ENCODE measurements at regions not wholly inside any gene's neighbourhood (a gene's known extent, or its start where the extent isn't known, plus 50 kb on each side); places are given as distances from the start of the nearest gene placed in this dataset.
"Not testable (repeated sequence)": the region's sequence is repeated elsewhere in the genome, so short reads cannot be mapped to it uniquely, and the experiment has no call there.

DNA sequence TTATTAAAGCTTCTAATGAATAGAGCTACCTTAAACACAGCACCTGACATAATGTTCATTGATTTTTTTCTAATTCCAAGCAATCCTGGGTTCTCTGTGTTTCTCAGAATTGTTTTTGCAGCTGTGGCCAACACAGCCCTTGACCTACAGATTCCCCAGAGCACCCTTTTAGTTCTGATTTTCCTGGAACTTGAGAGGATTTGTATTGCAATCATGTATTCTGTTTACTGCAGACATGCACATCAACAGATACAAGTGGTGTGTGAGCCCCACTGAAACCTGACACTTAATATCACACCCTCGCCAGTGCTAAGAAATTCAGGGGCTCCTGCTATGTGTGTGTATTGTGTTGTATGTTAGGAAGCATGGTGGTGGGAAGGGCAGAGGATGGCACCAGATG lies 344.2 kb upstream of the POM121L12 start:
- no peak for DNase-seq

DNA sequence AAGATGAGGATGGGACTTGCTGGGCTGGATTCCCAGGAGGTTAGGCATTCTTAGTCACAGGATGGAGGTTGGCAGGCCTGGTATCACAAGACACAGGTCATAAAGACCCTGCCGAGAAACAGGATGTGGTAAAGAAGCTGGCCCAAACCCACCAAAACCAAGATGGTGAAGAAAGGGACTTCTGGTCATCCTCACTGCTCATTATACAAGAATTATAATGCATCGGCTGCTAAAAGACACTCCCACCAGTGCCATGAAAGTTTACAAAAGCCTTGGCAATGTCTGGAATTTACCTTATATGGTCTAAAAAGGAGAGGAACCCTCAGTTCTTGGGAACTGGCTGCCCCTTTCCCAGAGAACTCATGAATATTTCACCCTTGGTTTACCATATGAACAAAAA lies 345.5 kb upstream of the POM121L12 start:
- DNase-seq = no peak

DNA sequence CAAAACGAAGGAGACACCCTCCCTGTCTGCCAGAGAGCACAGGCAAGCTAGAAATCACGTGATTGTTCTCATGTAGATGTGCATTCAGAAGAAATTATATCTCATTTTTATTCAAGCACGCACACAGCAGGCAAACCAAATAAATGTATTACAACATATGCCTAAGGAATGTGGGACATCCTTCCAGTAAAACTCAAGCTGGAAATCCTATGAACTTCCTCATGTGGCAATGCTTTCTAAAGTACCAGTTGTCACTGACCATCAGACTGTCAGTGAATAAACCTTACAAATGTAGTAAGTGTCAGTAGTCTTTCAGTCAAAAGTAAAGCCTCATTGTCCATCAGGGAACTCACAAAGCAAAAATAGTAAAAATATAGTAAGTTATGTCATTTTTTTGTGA lies 350.1 kb upstream of the POM121L12 start:
- no peak for DNase-seq

DNA sequence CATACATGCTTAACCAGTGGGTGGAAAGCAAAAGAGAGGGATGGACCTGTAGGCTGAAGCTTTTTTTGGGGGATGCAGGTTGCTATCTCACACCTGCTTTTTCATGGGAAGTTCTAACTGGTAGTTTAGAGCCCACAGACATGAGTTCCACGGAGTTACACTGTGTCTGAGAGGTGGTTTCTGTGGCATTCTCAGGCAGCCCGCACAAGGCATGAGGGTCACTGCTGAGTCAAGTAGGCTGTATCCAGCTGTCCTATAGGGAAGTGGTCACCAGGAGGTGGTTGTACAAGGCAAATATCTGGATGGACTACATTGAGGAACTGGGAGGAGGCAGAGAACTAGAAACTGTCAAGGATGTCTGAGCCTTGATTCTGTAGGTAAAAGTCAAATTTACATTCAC lies 351.0 kb upstream of the POM121L12 start:
- no peak for DNase-seq

DNA sequence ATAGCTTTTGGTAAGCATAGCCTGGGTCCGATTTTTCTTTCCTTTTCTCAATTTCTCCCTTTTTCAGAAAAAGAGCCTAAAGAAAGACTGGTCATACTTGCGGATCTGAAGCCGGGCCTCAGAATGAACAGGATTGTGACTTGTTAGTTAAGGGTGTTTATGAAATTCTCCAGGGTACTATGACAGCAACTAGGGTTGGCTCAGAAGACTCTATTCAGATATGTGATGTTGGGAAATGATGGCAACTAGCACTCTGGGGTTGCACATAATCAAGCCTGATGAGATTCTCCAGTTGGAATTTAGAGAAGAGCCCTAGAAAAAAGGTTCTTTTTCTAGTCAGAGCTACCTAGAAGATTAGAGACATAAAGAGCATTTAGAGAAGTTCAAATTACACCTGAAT lies 352.4 kb upstream of the POM121L12 start:
- no peak for DNase-seq

DNA sequence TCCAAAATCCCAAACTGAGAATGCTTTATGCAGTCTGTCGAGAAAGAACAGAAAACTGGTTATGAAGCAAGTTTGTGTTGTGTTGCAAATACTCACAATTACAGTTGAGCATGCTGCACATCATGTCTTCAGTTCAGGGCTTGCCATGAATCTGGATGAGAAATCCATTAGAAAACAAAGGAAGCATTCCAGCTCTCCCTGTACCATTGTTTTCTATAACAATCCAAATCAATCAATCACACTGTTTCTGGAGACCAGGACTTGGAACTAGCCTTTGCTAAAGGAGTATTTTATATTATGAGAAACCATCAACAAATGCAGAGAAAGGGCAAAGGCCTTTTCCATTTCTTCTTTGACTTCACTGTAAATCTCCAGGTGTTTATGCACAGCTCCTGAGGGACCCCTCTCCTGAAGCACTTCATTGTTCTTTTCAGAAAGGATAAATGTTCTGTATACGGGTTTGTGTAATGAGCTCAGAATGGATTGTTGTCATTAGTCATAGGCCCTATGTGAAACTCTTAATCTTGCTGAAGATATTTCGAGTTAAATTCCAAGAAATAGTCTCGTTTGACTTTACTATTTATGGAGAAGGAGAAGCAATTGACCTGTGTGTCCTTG lies 364.7 kb upstream of the POM121L12 start:
- no peak for DNase-seq

DNA sequence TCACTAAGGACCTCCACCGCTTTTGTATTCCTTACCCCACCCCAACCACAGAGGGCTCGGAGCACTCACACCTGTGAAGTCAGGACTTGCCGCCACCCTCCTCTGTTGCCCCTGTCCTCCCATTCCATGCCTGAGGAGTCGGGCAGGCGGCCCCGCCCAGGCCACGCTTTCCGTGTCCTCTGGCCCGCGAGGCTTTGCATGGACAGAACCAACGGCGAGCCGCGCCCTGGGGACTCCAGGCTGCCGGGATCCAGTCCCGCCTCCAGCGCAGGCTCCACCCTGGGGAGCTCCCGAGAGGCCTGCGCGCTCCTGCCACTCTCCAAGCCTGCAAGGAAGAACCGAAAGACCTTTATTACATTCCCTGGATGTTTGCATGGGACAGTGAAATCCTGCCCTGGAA lies 366.4 kb upstream of the POM121L12 start:
- DNase-seq = no peak

DNA sequence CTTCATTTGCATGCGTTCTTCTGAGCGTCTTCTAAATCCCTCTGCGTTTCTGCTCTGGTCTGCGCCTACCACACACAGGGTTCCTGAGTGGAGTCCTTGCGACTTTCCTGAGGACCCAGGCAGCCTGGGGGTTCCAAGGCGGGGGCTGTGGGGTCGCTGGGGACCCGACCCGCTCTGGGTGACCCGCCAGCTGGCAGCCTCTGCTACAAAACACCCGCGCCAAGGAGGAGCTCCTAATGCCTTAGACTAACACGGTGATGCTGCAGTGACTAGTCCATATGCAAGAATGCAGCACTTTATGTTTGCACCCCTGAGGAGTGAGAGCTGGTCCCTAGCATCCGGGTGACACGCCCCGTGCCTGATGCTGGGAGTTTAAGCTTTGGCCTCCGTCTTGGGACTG lies 367.0 kb upstream of the POM121L12 start:
- DNase-seq = no peak

DNA sequence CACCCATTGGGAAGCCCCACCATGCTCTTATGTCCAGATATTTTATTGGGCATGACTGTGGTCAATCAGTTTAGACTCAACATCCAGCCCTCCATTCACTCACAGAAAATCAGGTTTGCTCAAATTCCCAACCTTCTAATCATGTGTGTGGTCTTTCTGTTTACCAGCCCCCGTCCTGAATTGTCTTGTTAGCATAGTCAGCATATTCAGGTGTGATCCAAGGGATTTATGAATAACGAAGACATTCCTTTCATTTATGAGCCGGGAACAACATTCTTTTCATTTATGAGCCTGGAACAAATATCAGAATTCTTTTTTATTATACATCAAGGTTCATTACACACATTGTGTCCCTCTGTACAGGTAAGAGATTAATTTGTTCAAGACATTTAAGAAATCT lies 376.3 kb upstream of the POM121L12 start:
- DNase-seq = no peak

DNA sequence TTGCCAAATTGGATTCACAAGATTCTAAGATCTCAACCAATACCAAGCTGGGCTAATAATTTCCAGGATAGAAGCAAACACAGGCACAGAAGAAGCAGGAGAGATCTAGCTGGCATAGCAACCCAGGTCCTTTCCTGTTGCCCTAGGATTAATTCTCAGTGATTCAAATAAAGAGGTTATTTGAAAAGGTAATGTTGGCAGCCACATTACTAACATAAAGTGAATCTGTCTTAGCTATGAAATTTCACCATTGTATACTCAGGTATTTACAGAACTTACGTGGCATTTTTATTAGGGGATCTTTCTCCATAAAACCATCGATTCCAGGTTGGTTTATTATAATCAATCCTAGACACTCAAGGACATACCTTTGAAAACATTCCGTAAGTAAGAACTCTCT lies 379.3 kb upstream of the POM121L12 start:
- DNase-seq = no peak

DNA sequence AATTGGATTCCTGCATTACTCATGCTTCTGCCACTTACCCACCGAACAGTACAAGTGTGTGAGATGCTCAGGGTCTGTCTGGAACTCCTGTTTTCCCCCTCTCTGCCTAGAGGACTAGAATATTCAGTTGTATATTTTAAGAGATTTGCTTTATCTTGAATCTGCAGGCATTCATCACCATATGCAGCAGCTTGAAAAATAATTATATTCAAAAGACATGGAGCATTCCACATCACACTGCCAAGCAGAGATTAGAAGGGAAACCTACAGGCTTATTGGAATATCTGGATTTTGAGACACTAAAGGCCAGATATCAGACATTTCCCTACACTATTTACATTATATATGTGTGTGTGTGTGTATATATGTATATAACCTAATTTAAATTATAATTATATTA lies 382.8 kb upstream of the POM121L12 start:
- DNase-seq = no peak

DNA sequence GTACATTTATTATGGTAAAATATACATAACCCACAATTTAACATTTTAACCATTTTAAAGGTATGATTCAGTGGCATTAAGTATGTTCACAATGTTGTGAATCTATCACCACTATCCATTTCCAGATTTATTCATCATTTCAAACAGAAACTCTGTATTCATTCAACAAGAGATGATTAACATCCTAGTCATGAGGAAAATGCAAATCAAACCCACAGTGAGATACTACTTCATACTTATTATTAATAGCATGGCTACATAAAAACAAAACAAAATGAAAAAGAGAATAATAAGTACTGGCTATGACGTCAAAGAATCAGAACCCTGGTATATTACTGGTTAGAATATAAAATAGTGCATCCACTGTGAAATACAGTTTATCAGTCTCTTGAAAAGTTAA lies 386.6 kb upstream of the POM121L12 start:
- no peak for DNase-seq

DNA sequence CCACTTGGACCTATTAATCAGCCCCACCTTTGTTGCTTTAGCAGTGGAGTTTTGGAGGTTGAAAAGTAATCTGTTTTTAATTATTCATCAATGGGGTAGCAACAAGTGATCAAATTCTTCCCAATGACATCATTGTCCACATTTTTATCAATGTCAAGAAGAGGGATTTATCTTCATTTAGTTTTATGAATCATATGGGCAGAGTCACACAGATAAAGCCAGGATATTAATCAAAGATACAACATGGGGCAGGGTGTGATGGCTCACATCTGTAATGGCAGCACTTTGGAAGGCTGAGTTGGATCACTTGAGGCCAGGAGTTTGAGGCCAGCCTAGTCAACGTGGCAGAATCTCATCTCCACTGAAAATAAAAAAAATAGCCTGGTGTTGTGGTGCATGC lies 388.4 kb upstream of the POM121L12 start:
- no peak for DNase-seq

DNA sequence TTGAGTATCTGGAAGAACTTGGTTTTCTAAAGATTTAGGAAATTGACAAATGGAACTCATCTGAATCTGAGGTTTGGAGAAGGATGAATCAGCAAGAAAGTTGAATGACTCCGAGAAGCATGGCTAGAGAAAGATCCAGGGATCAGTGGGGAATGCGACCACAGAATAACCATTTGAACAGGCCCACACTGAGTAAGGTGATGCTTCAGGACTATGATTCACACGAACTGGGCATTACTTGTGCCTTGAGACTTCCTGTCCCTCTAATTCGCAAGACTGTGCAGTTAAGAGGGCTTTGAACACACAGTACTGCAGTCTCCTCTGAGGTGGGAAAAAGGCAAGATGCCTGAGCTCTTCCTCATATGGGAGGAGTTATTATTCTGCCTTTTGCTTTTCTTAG lies 395.5 kb upstream of the POM121L12 start:
- no peak for DNase-seq

DNA sequence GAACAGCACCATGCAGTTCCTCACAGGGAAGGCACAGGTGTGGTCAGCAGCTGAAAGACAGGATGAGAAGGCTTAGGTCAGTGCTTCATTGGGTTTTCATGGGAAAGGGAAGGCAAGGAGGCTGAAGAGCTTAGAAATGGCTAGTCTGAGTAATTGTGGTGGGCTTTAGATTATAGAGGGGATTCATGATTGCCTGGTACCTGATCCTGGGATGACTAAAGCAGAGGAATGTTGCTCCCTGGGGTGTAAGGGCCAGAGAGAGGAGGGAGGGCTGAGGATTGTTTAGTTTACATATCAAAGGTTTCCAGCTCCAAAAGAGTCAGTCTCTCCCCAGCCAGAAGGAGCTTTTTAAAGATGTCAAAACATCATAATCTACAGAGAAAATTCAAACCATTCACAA lies 396.3 kb upstream of the POM121L12 start:
- DNase-seq = no peak

DNA sequence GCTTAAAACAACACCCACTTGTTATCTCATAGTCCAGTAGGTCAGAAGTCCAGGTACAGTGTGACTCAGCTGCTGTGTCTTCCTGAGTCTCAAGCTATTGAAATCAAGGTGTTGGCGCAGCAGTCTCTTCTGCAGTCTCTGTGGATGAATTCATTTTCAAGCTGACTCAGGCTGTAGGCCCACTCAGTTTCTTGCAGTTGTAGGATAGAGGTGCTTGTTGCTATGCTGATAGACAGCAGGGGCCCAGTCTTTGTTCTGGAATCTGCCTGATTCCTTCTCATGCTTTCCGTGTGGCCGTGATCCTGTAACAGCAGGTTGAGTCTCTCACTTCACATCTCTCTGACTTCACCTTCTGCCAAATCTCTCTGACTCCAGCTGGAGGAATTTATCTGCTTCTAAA lies 400.4 kb upstream of the POM121L12 start:
- DNase-seq = no peak

DNA sequence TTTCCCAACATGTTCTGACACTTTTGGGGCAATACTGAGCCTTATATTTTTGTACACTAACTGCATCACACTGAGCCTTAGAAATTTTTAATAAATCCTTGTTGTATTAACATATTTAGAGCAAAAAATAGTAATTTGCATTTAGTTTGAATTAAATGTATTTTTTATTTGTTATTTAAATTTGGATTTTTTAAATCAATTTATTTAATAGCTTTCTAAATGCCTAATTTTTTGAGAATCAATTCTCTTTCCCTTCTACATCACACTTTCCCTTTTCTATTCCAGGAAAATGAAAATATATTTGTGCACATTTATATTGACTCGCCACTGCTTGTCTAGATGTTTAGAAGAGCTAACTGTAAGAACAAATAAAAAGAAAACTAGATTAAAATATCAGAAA lies 414.6 kb upstream of the POM121L12 start:
- DNase-seq = no peak

DNA sequence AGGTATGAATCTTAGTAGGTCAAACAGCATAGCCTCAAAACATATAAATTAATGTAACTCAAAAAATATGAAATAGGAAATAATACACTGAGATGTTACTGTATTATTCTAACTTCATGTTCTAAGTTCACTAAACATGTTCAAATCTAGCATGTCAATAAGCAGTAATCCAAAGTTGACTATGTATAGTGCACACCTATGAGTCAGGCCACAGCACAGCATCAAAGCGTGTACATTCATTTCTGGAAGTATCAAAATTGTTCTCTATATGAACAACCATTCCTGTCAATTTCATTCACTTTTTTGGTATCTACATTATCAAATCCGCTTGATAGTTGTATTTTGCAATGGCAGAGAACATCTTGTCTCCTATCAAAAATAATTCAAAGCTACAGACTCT lies 418.9 kb upstream of the POM121L12 start:
- no peak for DNase-seq

DNA sequence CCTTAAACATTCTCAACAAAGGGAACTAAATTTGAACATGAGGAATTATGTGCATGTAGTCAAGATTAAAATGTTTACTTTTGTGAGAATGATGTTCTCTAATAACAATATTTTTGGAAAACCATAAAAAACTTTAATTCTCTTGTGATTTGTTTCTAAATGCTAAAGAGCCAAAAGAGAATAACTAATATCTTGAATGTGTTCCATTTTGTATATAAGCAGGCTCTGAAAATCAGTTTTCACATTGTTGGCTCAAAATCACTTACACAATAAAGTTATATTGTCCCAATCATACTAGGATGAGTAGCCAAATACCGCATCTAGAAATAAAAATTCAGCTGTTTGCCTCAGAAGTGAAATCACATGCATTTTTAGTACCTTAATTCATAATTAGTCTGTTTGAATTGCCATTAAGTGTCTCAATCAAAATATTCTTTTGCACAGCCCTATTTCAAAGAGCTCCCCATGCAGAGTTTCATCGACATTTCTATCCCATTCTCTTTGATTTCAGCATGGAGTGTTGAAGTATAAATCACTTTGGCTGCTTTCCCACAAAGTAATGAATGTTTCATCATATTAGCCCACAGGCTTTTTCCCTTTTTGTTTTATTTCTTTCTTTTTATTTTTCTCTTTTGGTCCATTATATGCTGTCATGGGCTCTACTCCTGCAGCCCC lies 420.3 kb upstream of the POM121L12 start:
- DNase-seq = no peak

DNA sequence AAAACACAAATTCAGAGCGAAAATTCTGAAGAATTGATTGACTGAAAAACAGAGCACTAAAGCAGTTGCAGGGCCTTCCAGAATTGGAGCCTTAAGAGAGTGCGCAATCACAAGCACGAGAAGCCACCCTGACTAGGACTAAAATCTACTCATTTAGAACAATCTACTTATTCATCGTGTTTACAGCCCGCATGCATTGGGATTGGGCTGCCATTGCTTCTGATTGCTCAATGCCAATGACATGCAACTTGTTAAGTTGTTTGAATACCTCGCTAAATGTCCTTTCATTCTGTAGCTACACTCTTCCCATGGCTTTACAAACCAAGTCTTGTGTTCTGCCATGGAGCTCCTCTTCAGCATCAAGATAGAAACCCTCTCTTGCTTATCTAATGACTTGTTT lies 425.9 kb upstream of the POM121L12 start:
- no peak for DNase-seq

DNA sequence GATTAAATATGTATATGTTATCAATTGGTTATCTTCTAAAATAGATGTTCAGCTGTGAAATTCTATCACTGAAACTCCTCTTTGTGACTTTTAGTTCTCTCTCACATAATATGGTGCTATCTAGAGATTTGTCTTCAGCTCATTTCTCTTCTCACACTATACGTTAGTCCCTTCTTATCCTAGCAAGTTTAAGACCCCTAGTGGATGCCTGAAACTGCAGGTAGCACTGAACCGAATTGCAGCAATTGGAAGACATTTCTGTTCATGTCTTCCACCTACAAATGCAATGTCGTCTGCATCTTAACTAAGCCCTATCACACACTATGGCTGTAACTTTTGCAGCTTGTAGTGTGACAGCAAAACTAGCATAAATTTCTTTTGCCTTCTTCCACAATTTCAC lies 442.7 kb upstream of the POM121L12 start:
- no peak for DNase-seq

DNA sequence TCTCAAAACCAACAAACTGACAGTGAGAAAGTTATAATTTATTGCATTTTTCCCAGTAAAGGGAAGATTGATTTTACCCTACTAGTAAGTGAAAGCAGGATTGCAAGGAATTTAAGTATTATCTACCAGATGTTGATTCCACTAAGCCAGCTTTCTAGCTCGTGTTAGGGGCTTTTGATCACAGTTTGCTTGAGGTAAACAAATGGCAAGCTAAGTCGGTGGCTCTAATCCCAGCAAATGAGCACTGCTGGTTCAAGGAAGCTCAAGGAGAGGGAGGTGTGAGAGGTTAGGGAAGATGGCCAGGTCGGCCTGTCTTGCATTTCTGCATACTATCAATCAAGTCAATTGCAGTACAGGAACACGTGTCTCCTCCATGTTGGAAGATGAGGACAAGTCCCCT lies 448.7 kb upstream of the POM121L12 start:
- no peak for DNase-seq

DNA sequence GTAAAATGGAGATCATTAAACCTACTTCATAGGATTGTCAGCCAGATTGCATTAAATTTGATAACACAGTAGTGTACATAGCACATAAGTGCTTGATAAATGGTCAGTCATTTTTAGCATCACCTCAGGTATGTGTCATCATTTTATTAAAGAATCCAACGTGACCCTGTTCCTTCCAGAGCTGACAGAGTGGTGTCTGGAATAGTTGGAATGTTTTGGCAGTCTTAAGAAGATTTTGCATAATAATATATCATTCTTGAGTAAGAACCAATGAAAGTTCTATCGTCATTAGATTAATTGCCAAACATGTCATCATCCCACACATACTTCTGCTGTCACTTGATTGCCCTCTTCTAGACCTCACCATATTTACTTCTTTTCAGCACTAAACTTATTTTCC lies 451.4 kb upstream of the POM121L12 start:
- DNase-seq = no peak

DNA sequence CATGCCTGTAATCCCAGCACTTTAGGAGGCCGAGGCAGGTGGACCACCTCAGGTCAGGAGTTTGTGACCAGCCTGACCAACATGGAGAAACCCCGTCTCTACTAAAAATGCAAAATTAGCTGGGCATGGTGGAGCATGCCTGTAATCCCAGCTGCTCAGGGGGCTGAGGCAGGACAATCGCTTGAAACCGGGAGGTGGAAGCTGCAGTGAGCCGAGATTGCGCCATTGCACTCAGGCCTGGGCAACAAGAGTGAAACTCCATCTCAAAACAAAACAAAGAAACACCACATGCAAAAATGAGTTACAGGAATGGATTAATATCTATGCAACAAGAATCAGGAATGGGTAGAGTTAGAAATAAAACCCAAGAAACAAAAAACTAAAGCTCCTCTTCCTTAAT lies 462.3 kb upstream of the POM121L12 start:
- not testable (repeated sequence) for DNase-seq

DNA sequence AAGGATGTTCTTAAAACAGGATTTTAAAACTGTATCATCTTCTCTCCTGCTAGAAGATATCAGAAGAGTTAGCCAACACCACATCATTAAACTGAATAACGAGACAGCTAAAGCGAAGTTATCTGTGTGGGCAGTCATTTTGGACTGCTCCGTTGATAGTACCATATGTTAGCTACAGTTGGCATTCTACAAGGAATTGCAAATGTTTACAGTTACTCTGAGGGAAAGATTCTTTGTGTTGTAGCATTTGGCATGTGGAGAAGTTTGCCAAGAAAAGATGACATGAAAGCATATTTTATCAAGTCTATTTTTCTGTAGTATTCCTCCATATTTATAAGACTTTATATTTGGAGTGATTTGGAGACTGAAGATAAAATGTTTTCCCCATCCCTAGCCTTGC lies 464.4 kb upstream of the POM121L12 start:
- no peak for DNase-seq
